Keratinocyte (primary cell): ENCODE measurements at regions not wholly inside any gene's neighbourhood (a gene's known extent, or its start where the extent isn't known, plus 50 kb on each side); places are given as distances from the start of the nearest gene placed in this dataset.
"Not testable (repeated sequence)": the region's sequence is repeated elsewhere in the genome, so short reads cannot be mapped to it uniquely, and the experiment has no call there.

Source experiments
- DNase-seq: peaks from one replicate; pipeline ENCODE4 v3.0.0-alpha.2; 2011; ENCODE audit warnings: low read depth, missing footprints, low spot score
- FAIRE-seq: peaks from 2 replicates; lab custom pipeline; 2011; peaks lifted over from hg19 to GRCh38; lab: Jason Lieb, UNC
- H2AFZ ChIP-seq: 2 replicates; pipeline ENCODE4 v1.6.0; 2012; ENCODE audit warnings: low read length, control low read depth, inconsistent platforms; ENCODE audit not compliant: control insufficient read depth
- H3K27ac ChIP-seq: 2 replicates; pipeline ENCODE4 v1.5.1; 2011; ENCODE audit warnings: low read length; ENCODE audit not compliant: control insufficient read depth, insufficient read depth
- H3K27me3 ChIP-seq: 3 replicates; pipeline ENCODE4 v1.6.0; 2011; ENCODE audit warnings: low read length; ENCODE audit not compliant: control insufficient read depth, insufficient read depth; ENCODE audit errors: extremely low read depth
- H3K36me3 ChIP-seq, 2 experiments: 2 replicates in 1 of 2; 3 replicates in 1 of 2; pipeline ENCODE4 v1.5.1; 2011; ENCODE audit warnings: low read length in 2 of 2, mild to moderate bottlenecking in 1 of 2; ENCODE audit not compliant: control insufficient read depth in 2 of 2, insufficient read depth in 2 of 2; ENCODE audit errors: extremely low read depth in 1 of 2
- H3K4me1 ChIP-seq: 3 replicates; pipeline ENCODE4 v1.5.1; 2011; ENCODE audit warnings: low read length; ENCODE audit not compliant: control insufficient read depth, insufficient read depth; ENCODE audit errors: extremely low read depth
- H3K4me2 ChIP-seq: 3 replicates; pipeline ENCODE4 v1.6.0; 2011; ENCODE audit warnings: low read depth, low read length; ENCODE audit not compliant: control insufficient read depth, insufficient read depth; ENCODE audit errors: extremely low read depth
- H3K4me3 ChIP-seq, 3 experiments: fragments of 200-600 bp in 1 of 3; sonication (generic) in 1 of 3; 2 replicates in 2 of 3; 3 replicates in 1 of 3; pipeline ENCODE4 v1.5.1; 2011 to 2016; ENCODE audit warnings: low read length in 3 of 3, mild to moderate bottlenecking in 3 of 3, control low read depth in 2 of 3, inconsistent platforms in 1 of 3, low read depth in 1 of 3, mixed read lengths in 1 of 3, mixed run types in 1 of 3, moderate library complexity in 1 of 3; ENCODE audit not compliant: control insufficient read depth in 2 of 3, insufficient read depth in 2 of 3; ENCODE audit errors: extremely low read depth in 1 of 3
- H3K79me2 ChIP-seq: 2 replicates; pipeline ENCODE4 v1.6.0; 2012; ENCODE audit warnings: low read length; ENCODE audit not compliant: control insufficient read depth, insufficient read depth
- H3K9ac ChIP-seq: 3 replicates; pipeline ENCODE4 v1.6.0; 2011; ENCODE audit warnings: low read length; ENCODE audit not compliant: control insufficient read depth, insufficient read depth; ENCODE audit errors: extremely low read depth
- H3K9me1 ChIP-seq: 3 replicates; pipeline ENCODE4 v1.6.0; 2011; ENCODE audit warnings: low read length; ENCODE audit not compliant: control insufficient read depth, insufficient read depth; ENCODE audit errors: extremely low read depth
- H3K9me3 ChIP-seq: 2 replicates; pipeline ENCODE4 v1.5.1; 2012; ENCODE audit warnings: low read depth, low read length; ENCODE audit not compliant: control insufficient read depth
- H4K20me1 ChIP-seq: 3 replicates; pipeline ENCODE4 v1.6.0; 2011; ENCODE audit warnings: low read length; ENCODE audit not compliant: control insufficient read depth, insufficient read depth; ENCODE audit errors: extremely low read depth
- CTCF ChIP-seq, 3 experiments: IDR thresholded peaks in 1 of 3; conservative IDR thresholded peaks in 1 of 3; optimal IDR thresholded peaks in 1 of 3; 2 replicates in 2 of 3; 3 replicates in 1 of 3; pipeline versions ENCODE3 to v1.5.1; 2011; ENCODE audit warnings: low read length in 3 of 3, mild to moderate bottlenecking in 3 of 3, moderate library complexity in 2 of 3, control low read depth in 1 of 3, inconsistent platforms in 1 of 3; ENCODE audit not compliant: insufficient read depth in 2 of 3; ENCODE audit errors: extremely low read depth in 1 of 3
- dilution Hi-C: fragments of 300-500 bp; cut with MboI; formaldehyde crosslinking; loops from one replicate; pipeline ENCODE4 v1.7.0; 2020; ENCODE audit warnings: low sequenced_read_pairs; ENCODE audit not compliant: extremely low pct_ligation_motif_present
- small RNA-seq, 3 experiments: library from RNA; depleted of rRNA; stranded (forward); fragments of <200 nt; gene quantifications; one replicate each; pipeline ENCODE3, GENCODE V24; 2012; ENCODE audit warnings: low read depth in 3 of 3, low replicate concordance in 1 of 3; ENCODE audit not compliant: insufficient read length in 3 of 3

GRCh38 chr10:27297844-27298521 lies 57.4 kb upstream of the ACBD5 start:
- no peak for DNase-seq
- Histone ChIP-seq H2AFZ (no peak overlapping the region), H4K20me1 (no peaks in the 10 kb centered on the region), H3K4me3 (no peak overlapping the region), H3K9ac (no peak overlapping the region), H3K9me1 (no peaks in the 10 kb centered on the region), H3K27me3 (no peaks in the 10 kb centered on the region), H3K36me3 (no peaks in the 10 kb centered on the region), H3K79me2 (no peaks in the 10 kb centered on the region), H3K27ac (no peak overlapping the region), H3K9me3 (no peaks in the 10 kb centered on the region), H3K4me2 (no peak overlapping the region), H3K4me1 (no peaks in the 10 kb centered on the region)
- dilution Hi-C loops = no loop called here
- FAIRE-seq = no peak
- TF ChIP-seq CTCF (optimal IDR thresholded peaks at IDR 0.05 in 1 of 3, IDR thresholded peaks at IDR 0.05 in 1 of 3, conservative IDR thresholded peaks at IDR 0.05 in 1 of 3; ENCODE audit: extremely low read depth in 1 of 3, insufficient read depth in 2 of 3, low read length in 3 of 3) = no peak

GRCh38 chr10:27296285-27296684 lies 55.7 kb upstream of the ACBD5 start:
- H3K9ac ChIP-seq, H4K20me1 ChIP-seq, H3K4me2 ChIP-seq, H3K27ac ChIP-seq, H3K36me3 ChIP-seq, H3K9me1 ChIP-seq, H2AFZ ChIP-seq, H3K27me3 ChIP-seq, FAIRE-seq, H3K4me1 ChIP-seq, DNase-seq, dilution Hi-C loops, H3K9me3 ChIP-seq, H3K4me3 ChIP-seq, H3K79me2 ChIP-seq: not testable (repeated sequence)

GRCh38 chr10:27291253-27291895 lies 50.8 kb upstream of the ACBD5 start:
- H3K79me2 ChIP-seq, H3K9ac ChIP-seq, dilution Hi-C loops, DNase-seq, H3K4me1 ChIP-seq, H3K4me2 ChIP-seq, H3K27ac ChIP-seq, FAIRE-seq, H4K20me1 ChIP-seq, H2AFZ ChIP-seq, H3K4me3 ChIP-seq, H3K9me1 ChIP-seq, H3K9me3 ChIP-seq, H3K36me3 ChIP-seq, H3K27me3 ChIP-seq: not testable (repeated sequence)

Small RNA genes in the stretch of these regions (small RNA-seq; reads per million reads assigned to genes)
- gene RNU6-452P (0 reads per million in 3 experiments), gene RNU6-666P (0 reads per million in 3 experiments), gene TRIAP1P1 (0 to 0.50 (median 0) reads per million in 3 experiments)
